GM12874 (cell line): ENCODE measurements at regions not wholly inside any gene's neighbourhood (a gene's known extent, or its start where the extent isn't known, plus 50 kb on each side); places are given as distances from the start of the nearest gene placed in this dataset.

Experiments used
- TF ChIP-seq, protein P1 (sequence below): IDR thresholded peaks from 2 replicates; pipeline ENCODE4 v1.5.1; 2011; ENCODE audit warnings: low read depth, mild to moderate bottlenecking, control low read depth, low read length, moderate library complexity; ENCODE audit not compliant: insufficient read depth

DNA sequence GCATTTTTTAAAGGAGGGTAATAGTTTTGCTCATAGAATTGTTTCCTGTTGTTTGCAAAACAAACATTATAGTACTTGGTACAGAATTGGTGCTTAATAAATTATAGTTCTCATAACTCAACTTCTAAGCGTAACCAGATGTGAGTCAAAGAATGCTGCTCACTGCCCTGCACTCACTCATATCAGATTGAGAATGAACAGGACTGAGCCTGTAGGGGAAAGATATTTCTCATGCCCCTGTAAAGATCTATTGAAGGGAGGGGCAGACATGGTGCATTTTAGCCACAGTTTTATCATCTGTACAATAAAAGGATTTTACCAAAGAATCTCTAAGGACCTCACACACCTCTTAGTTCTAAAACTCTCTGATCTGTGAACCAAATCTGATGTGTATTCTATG, 358.5 kb downstream of the SEC16B start:
- TF ChIP-seq, protein P1, sequence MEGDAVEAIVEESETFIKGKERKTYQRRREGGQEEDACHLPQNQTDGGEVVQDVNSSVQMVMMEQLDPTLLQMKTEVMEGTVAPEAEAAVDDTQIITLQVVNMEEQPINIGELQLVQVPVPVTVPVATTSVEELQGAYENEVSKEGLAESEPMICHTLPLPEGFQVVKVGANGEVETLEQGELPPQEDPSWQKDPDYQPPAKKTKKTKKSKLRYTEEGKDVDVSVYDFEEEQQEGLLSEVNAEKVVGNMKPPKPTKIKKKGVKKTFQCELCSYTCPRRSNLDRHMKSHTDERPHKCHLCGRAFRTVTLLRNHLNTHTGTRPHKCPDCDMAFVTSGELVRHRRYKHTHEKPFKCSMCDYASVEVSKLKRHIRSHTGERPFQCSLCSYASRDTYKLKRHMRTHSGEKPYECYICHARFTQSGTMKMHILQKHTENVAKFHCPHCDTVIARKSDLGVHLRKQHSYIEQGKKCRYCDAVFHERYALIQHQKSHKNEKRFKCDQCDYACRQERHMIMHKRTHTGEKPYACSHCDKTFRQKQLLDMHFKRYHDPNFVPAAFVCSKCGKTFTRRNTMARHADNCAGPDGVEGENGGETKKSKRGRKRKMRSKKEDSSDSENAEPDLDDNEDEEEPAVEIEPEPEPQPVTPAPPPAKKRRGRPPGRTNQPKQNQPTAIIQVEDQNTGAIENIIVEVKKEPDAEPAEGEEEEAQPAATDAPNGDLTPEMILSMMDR = no peak

DNA sequence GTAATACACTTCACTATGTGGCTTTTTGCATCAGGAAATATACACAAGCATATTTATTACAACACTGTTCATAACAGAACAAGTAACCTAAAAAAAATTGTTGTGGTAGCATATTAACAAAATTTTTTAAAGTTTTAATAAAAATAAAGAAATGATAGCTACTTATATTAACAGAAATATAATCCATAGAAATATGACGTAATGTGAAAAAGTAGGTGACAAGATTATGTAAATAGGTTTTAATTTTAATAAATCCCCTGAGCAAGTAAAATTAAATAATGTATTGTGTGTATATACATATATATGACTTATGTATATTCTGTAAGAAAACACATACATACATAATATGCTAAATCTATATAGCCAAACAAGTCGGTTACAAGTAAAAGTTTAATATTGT, 359.9 kb downstream of the SEC16B start:
- TF ChIP-seq, protein P1 = no peak

DNA sequence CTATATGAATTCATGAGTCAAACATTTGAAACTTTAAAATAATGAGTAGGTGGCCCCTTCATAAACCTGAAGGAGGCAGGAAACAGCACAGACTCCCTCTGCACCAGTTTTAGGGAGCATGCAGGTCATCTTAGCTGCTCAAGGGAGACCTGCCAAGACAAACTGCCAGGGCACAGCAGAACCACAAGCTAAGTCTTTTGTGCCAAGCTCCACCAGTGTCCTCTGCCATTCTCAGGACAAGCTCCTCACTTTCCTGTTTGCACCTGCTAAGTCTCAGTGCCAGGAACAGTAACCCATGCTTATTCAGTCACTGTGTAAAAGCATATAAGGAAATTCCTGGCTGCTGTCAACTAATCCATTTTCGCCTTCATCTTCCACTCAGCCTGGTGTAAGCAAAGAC, 368.9 kb downstream of the SEC16B start:
- TF ChIP-seq, protein P1 = no peak

DNA sequence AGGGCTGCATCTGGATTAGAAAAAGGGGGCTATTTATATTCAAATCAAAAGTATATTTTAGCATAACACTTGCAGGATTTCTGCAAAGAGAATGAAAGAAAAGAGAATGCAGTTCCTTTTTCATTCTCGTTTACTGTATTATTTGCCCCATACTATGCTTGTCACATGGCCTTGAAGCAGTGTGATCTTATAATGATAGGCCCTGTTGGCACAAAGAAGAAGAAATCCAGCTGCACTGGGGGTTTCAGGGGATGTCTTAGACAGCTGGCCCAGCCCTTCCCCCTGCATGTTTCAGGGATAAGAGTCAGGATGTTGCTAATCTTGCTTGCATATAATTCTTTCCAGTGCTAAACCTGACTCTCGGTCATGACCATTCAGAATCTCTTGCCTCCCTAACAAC, 369.5 kb downstream of the SEC16B start:
- TF ChIP-seq, protein P1 = no peak

DNA sequence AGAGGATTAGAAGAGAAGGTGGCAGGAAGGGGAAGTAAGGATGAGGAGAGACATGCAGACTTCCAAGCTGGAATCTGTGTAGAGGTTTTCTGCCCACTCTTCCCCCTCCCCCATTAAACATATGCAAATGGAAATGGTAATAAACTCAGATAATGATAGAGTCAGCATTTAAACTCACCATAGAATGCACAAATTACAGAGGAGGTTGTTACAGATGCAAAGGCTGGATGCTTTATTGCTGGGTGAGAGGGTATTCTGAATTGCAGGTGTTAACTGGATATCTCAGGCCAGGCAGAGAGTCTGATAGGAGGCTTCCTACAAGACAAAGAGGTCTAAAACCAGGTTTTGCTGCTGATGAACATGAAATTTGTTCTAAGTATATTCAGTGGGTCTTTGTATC, 372.5 kb downstream of the SEC16B start:
- TF ChIP-seq, protein P1 = no peak

DNA sequence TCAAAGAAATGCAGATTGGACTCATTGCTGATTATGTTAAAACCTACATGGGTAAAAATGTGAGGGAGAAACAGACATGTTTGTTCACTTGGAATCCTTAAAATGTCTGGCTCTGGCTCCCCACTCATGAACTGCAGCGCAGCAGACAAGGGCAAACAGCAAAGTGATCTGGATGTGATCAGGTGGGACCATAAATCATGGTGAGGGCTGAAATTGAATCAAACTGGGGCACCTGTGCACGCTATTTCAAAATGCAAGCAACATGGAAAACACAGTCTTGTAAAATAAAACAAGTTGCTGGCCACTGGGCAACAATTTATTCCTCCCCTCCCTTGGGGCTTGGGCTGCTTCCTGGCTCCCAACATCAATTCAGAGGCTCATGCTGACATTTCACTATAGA, 373.4 kb downstream of the SEC16B start:
- TF ChIP-seq, protein P1 = no peak

DNA sequence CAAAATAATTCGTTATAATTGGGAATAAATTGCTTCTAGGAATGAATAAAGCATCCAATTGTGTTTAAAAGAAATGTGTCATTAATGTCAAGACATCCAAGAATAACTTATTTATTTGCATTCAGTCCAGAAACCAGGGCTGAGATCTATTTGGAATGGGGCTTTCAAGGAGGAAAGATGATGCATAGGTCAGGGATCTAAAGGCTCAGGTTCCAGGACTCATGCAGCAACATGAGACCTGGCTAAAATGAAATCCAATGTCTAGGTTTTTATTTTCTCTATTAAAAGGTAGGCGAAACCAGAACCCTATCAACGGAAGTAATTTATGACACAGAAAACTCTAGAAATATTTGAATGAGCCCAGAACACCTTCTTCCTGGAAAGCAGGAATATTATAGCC, 376.8 kb downstream of the SEC16B start:
- TF ChIP-seq, protein P1 = no peak

DNA sequence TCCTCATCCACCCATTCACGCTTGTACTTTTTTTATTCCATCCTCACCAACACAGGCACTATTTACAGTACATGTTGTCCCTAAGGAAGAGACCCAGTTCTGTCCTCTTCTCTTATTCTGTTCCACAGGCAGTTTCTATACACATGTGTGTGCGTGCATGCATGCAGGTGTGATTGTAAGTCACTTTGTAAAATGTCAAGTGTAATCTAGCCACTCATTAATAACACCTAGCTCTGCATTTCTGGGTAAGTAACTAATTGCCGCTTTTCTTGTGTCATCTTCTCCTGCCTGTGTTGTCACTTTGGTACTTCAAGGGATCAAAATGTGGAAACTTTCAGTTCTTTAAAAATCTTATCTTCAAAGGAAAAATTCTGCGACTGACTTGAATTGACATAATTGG, 377.2 kb downstream of the SEC16B start:
- TF ChIP-seq, protein P1 = no peak
